IMR-90 (cell line): ENCODE measurements at regions not wholly inside any gene's neighbourhood (a gene's known extent, or its start where the extent isn't known, plus 50 kb on each side); places are given as distances from the start of the nearest gene placed in this dataset.

Source experiments
- ATAC-seq: fragments of 200-7000 bp; cut with Tn5 transposase; 2 replicates; pipeline ENCODE4 v1.9.1; 2020; ENCODE audit warnings: low read depth, mild to moderate bottlenecking, moderate library complexity
- BruUV-seq: library from RNA; stranded (reverse); fragments of 400-500 nt; replicated peaks from 2 replicates; lab custom pipeline; 2021; lab: Mats Ljungman, UMichigan
- CTCF ChIA-PET: fragments of 300-600 bp; formaldehyde crosslinking; extraction: SDS; loops from one replicate; lab custom pipeline; 2021; ENCODE audit warnings: antibody characterized with exemption; lab: Yijun Ruan, JAX
- POLR2A ChIA-PET: fragments of 300-600 bp; sonication (Branson Sonifier 250); formaldehyde crosslinking; loops from one replicate; lab custom pipeline; 2022; ENCODE audit warnings: antibody characterized with exemption; ENCODE audit not compliant: unreplicated experiment; lab: Charles Lee
- DNase-seq: peaks from one replicate; pipeline ENCODE4 v3.0.0; 2013
- H2AFZ ChIP-seq: replicated peaks from 2 replicates; pipeline ENCODE3; 2013; ENCODE audit warnings: low read length, mild to moderate bottlenecking; ENCODE audit not compliant: poor library complexity
- H2AK5ac ChIP-seq: 2 replicates; pipeline ENCODE4 v1.6.1; 2013; ENCODE audit warnings: low read depth, low read length, inconsistent platforms
- H2AK9ac ChIP-seq: replicated peaks from 2 replicates; pipeline ENCODE3; 2013; ENCODE audit warnings: mild to moderate bottlenecking, low read depth, low read length, moderate library complexity; ENCODE audit not compliant: poor library complexity
- H2BK120ac ChIP-seq: 2 replicates; pipeline ENCODE4 v1.6.1; 2013; ENCODE audit warnings: low read depth, low read length, inconsistent platforms
- H2BK15ac ChIP-seq: 3 replicates; pipeline ENCODE4 v1.6.1; 2013; ENCODE audit warnings: low read depth, low read length, inconsistent platforms
- H2BK20ac ChIP-seq: 2 replicates; pipeline ENCODE4 v1.6.1; 2013; ENCODE audit warnings: low read depth, mild to moderate bottlenecking, inconsistent platforms, low read length, moderate library complexity
- H2BK5ac ChIP-seq: 2 replicates; pipeline ENCODE4 v1.6.1; 2013; ENCODE audit warnings: mild to moderate bottlenecking, low read depth, low read length, inconsistent platforms; ENCODE audit not compliant: poor library complexity, severe bottlenecking
- H3K14ac ChIP-seq: replicated peaks from 2 replicates; pipeline ENCODE4 v1.6.1; 2013; ENCODE audit warnings: low read depth, low read length, inconsistent platforms
- H3K18ac ChIP-seq: 2 replicates; pipeline ENCODE4 v1.6.1; 2013; ENCODE audit warnings: low read depth, low read length, control low read depth
- H3K23ac ChIP-seq: 2 replicates; pipeline ENCODE4 v1.6.1; 2013; ENCODE audit warnings: low read depth, low read length, inconsistent platforms
- H3K27ac ChIP-seq: 2 replicates; pipeline ENCODE4 v1.5.1; 2013; ENCODE audit warnings: mild to moderate bottlenecking, control low read depth, low read length; ENCODE audit not compliant: insufficient read depth
- H3K27me3 ChIP-seq: 2 replicates; pipeline ENCODE4 v1.6.1; 2013; ENCODE audit warnings: low read length; ENCODE audit not compliant: control insufficient read depth, insufficient read depth
- H3K36me3 ChIP-seq: 2 replicates; pipeline ENCODE4 v1.6.1; 2013; ENCODE audit warnings: low read length, mixed read lengths; ENCODE audit not compliant: control insufficient read depth, insufficient read depth
- H3K4ac ChIP-seq: 2 replicates; pipeline ENCODE4 v1.6.1; 2013; ENCODE audit warnings: low read depth, low read length, inconsistent platforms
- H3K4me1 ChIP-seq: 2 replicates; pipeline ENCODE4 v1.6.1; 2013; ENCODE audit warnings: low read length, mixed read lengths; ENCODE audit not compliant: control insufficient read depth, insufficient read depth
- H3K4me2 ChIP-seq: 2 replicates; pipeline ENCODE4 v1.6.1; 2013; ENCODE audit warnings: low read depth, mild to moderate bottlenecking, control low read depth, low read length, moderate library complexity
- H3K4me3 ChIP-seq: 2 replicates; pipeline ENCODE4 v1.5.1; 2013; ENCODE audit warnings: low read depth, mild to moderate bottlenecking, control low read depth, low read length, moderate library complexity; ENCODE audit not compliant: insufficient read depth
- H3K56ac ChIP-seq: 2 replicates; pipeline ENCODE4 v1.6.1; 2013; ENCODE audit warnings: low read length, inconsistent platforms; ENCODE audit not compliant: insufficient read depth; ENCODE audit errors: extremely low read depth
- H3K79me1 ChIP-seq, 2 experiments: 2 replicates each; pipeline ENCODE4 v1.6.1; 2013; ENCODE audit warnings: low read length in 2 of 2, inconsistent platforms in 1 of 2, low read depth in 1 of 2
- H3K9ac ChIP-seq: 2 replicates; pipeline ENCODE4 v1.6.1; 2013; ENCODE audit warnings: low read depth, low read length, control low read depth
- H3K9me1 ChIP-seq: 2 replicates; pipeline ENCODE4 v1.6.1; 2013; ENCODE audit warnings: low read length, inconsistent platforms; ENCODE audit not compliant: insufficient read depth
- H3K9me3 ChIP-seq: 2 replicates; pipeline ENCODE4 v1.6.1; 2013; ENCODE audit warnings: low read length; ENCODE audit not compliant: control insufficient read depth, insufficient read depth
- H4K20me1 ChIP-seq: 2 replicates; pipeline ENCODE4 v1.6.1; 2013; ENCODE audit warnings: low read length, inconsistent platforms; ENCODE audit not compliant: insufficient read depth
- H4K5ac ChIP-seq: 2 replicates; pipeline ENCODE4 v1.6.1; 2013; ENCODE audit warnings: mild to moderate bottlenecking, low read depth, low read length, control low read depth
- H4K8ac ChIP-seq, 2 experiments: 2 replicates each; pipeline ENCODE4 v1.6.1; 2013; ENCODE audit warnings: low read depth in 2 of 2, low read length in 2 of 2, control low read depth in 1 of 2, inconsistent platforms in 1 of 2
- H4K91ac ChIP-seq: 2 replicates; pipeline ENCODE4 v1.6.1; 2013; ENCODE audit warnings: low read depth, low read length, inconsistent platforms; ENCODE audit not compliant: insufficient read depth
- BHLHE40 ChIP-seq: fragments of 150-350 bp; IDR thresholded peaks from 2 replicates; pipeline ENCODE4 v1.6.1; 2016; ENCODE audit warnings: mild to moderate bottlenecking, low read depth, low read length
- CEBPB ChIP-seq: IDR thresholded peaks from 2 replicates; pipeline ENCODE4 v1.6.1; 2012; ENCODE audit warnings: low read depth, low read length, improper control_type of control experiment
- CHD1 ChIP-seq: IDR thresholded peaks from 2 replicates; pipeline ENCODE4 v1.6.1; 2012; ENCODE audit warnings: low read depth, low read length, improper control_type of control experiment
- FOS ChIP-seq: fragments of 150-350 bp; IDR thresholded peaks from 2 replicates; pipeline ENCODE4 v1.6.1; 2016; ENCODE audit warnings: low read depth, low read length
- MAFK ChIP-seq: IDR thresholded peaks from 2 replicates; pipeline ENCODE4 v1.6.1; 2012; ENCODE audit warnings: low read depth, low read length, improper control_type of control experiment
- MAZ ChIP-seq: IDR thresholded peaks from 2 replicates; pipeline ENCODE4 v1.6.1; 2012; ENCODE audit warnings: low read depth, mild to moderate bottlenecking, low read length, improper control_type of control experiment, moderate library complexity, borderline replicate concordance
- MXI1 ChIP-seq: IDR thresholded peaks from 2 replicates; pipeline ENCODE4 v1.6.1; 2012; ENCODE audit warnings: low read depth, mild to moderate bottlenecking, low read length, moderate library complexity, borderline replicate concordance
- NFE2L2 ChIP-seq: fragments of 150-350 bp; IDR thresholded peaks from 2 replicates; pipeline ENCODE4 v1.6.1; 2016; ENCODE audit warnings: low read depth, mild to moderate bottlenecking, low read length
- POLR2A ChIP-seq: IDR thresholded peaks from 2 replicates; pipeline ENCODE4 v1.6.1; 2012; ENCODE audit warnings: mild to moderate bottlenecking, low read depth, low read length
- RAD21 ChIP-seq: IDR thresholded peaks from 2 replicates; pipeline ENCODE4 v1.6.1; 2012; ENCODE audit warnings: low read length, improper control_type of control experiment
- RCOR1 ChIP-seq: IDR thresholded peaks from 2 replicates; pipeline ENCODE4 v1.6.1; 2012; ENCODE audit warnings: mild to moderate bottlenecking, low read length, improper control_type of control experiment; ENCODE audit not compliant: insufficient replicate concordance
- RFX5 ChIP-seq: IDR thresholded peaks from 2 replicates; pipeline ENCODE4 v1.8.0; 2012; ENCODE audit warnings: low read depth, mild to moderate bottlenecking, low read length, moderate library complexity
- SMC3 ChIP-seq: fragments of 150-350 bp; IDR thresholded peaks from 2 replicates; pipeline ENCODE4 v1.6.1; 2016; ENCODE audit warnings: low read depth, mild to moderate bottlenecking, antibody characterized with exemption, low read length, moderate library complexity
- WGBS, 2 experiments: methylation state at CpG; one replicate each; pipeline versions ENCODE4 v1.1.5 to v1.1.7; 2013; ENCODE audit warnings: missing lambda C conversion rate in 2 of 2; ENCODE audit not compliant: insufficient read length in 1 of 2; ENCODE audit errors: extremely low coverage in 2 of 2; 5-methylcytosine and 5-hydroxymethylcytosine counted together
- dilution Hi-C: fragments of 300-500 bp; cut with HindIII; formaldehyde crosslinking; loops from one replicate; pipeline ENCODE4 v1.14.3; 2018; ENCODE audit warnings: low sequenced_read_pairs; ENCODE audit not compliant: unreplicated experiment
- in situ Hi-C: fragments of 300-500 bp; cut with MboI; formaldehyde crosslinking; loops from 3 replicates; pipeline ENCODE4 v1.14.3; 2019; ENCODE audit warnings: low sequenced_read_pairs, inconsistent platforms, mixed read lengths
- intact Hi-C: fragments of 100-400 bp; cut with micrococcal nuclease; formaldehyde crosslinking; loops from 2 replicates; pipeline ENCODE4 v1.10.0; 2022
- TF ChIP-seq, protein P1 (sequence below): conservative IDR thresholded peaks from 2 replicates; pipeline ENCODE4 v1.5.1; 2012; ENCODE audit warnings: mild to moderate bottlenecking, low read depth, low read length, improper control_type of control experiment
- TF ChIP-seq, protein P2 (sequence below): fragments of 150-350 bp; IDR thresholded peaks from 2 replicates; pipeline ENCODE4 v1.6.1; 2016; ENCODE audit warnings: low read depth, mild to moderate bottlenecking, low read length, moderate library complexity, borderline replicate concordance
- TF ChIP-seq, protein P3 (sequence below): fragments of 150-350 bp; IDR thresholded peaks from 2 replicates; pipeline ENCODE4 v1.6.1; 2017; ENCODE audit warnings: mild to moderate bottlenecking, antibody characterized with exemption, low read length, low read depth

DNA sequence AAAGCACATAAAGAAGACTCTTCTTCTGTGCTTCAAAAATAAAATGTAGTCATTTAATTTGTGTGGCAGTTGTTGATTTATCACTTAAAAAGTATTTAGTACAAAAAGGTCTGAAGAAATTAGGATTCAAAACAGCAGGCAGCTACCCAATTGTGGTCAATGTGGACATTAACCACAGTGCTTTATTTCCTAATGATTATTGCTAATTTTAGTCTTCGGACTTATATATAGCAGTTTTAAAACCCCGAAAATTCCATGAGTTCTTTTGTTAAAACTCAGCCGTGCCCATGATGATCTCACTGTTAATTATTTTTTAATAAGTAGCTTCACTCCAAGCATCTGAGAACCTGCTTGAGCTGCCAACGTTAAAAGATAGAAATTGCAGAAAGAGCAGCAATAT lies 594.3 kb downstream of the STK39 start:
- dilution Hi-C loops = no loop called here
- Histone ChIP-seq H2AFZ (no peak overlapping the region), H3K27ac (no peak overlapping the region), H3K4me2 (no peak overlapping the region), H3K23ac (no peak overlapping the region), H3K4ac (no peak overlapping the region), H2AK5ac (no peak overlapping the region), H2BK15ac (no peak overlapping the region), H4K20me1 (no peaks in the 10 kb centered on the region), H3K18ac (no peak overlapping the region), H4K5ac (no peak overlapping the region), H3K4me1 (no peaks in the 10 kb centered on the region), H2BK20ac (no peak overlapping the region), H3K9ac (no peak overlapping the region), H2AK9ac (no peak overlapping the region), H4K91ac (no peak overlapping the region), H2BK5ac (no peak overlapping the region), H2BK120ac (no peak overlapping the region), H3K9me1 (no peaks in the 10 kb centered on the region), H3K36me3 (no peaks in the 10 kb centered on the region), H4K8ac (no peak overlapping the region), H3K14ac (no peak overlapping the region), H3K4me3 (no peak overlapping the region), H3K9me3 (no peaks in the 10 kb centered on the region; the same call in 1 of the 2 replicates), H3K79me1 (no peaks in the 10 kb centered on the region), H3K56ac (no peak overlapping the region), H3K27me3 (no peaks in the 10 kb centered on the region)
- no TSS peak for BruUV-seq
- ATAC-seq (no peak), DNase-seq (no peak)
- intact Hi-C loops = loop anchor here (5.0 kb wide), 1 partner anchor 316 kb away; no protein-coding TSS in a partner anchor
- ChIA-PET CTCF (no interaction called here), POLR2A (no interaction called here)
- in situ Hi-C loops = no loop called here
- WGBS, 2 experiments = no CpG with 5 or more reads among the region's 4 CpGs
- TF ChIP-seq SMC3 (no peak), BHLHE40 (no peak), RCOR1 (no peak), MXI1 (no peak), CEBPB (no peak), MAZ (no peak), POLR2A (no peak), RAD21 (no peak), FOS (no peak), RFX5 (no peak), CHD1 (no peak), NFE2L2 (no peak), MAFK (no peak)
- TF ChIP-seq, protein P1, sequence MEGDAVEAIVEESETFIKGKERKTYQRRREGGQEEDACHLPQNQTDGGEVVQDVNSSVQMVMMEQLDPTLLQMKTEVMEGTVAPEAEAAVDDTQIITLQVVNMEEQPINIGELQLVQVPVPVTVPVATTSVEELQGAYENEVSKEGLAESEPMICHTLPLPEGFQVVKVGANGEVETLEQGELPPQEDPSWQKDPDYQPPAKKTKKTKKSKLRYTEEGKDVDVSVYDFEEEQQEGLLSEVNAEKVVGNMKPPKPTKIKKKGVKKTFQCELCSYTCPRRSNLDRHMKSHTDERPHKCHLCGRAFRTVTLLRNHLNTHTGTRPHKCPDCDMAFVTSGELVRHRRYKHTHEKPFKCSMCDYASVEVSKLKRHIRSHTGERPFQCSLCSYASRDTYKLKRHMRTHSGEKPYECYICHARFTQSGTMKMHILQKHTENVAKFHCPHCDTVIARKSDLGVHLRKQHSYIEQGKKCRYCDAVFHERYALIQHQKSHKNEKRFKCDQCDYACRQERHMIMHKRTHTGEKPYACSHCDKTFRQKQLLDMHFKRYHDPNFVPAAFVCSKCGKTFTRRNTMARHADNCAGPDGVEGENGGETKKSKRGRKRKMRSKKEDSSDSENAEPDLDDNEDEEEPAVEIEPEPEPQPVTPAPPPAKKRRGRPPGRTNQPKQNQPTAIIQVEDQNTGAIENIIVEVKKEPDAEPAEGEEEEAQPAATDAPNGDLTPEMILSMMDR = no peak
- TF ChIP-seq, protein P2, sequence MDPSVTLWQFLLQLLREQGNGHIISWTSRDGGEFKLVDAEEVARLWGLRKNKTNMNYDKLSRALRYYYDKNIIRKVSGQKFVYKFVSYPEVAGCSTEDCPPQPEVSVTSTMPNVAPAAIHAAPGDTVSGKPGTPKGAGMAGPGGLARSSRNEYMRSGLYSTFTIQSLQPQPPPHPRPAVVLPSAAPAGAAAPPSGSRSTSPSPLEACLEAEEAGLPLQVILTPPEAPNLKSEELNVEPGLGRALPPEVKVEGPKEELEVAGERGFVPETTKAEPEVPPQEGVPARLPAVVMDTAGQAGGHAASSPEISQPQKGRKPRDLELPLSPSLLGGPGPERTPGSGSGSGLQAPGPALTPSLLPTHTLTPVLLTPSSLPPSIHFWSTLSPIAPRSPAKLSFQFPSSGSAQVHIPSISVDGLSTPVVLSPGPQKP = no peak
- TF ChIP-seq, protein P3, sequence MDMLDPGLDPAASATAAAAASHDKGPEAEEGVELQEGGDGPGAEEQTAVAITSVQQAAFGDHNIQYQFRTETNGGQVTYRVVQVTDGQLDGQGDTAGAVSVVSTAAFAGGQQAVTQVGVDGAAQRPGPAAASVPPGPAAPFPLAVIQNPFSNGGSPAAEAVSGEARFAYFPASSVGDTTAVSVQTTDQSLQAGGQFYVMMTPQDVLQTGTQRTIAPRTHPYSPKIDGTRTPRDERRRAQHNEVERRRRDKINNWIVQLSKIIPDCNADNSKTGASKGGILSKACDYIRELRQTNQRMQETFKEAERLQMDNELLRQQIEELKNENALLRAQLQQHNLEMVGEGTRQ = no peak
